GM18520 (cell line): ENCODE measurements at regions not wholly inside any gene's neighbourhood (a gene's known extent, or its start where the extent isn't known, plus 50 kb on each side); places are given as distances from the start of the nearest gene placed in this dataset.
"Not testable (repeated sequence)": the region's sequence is repeated elsewhere in the genome, so short reads cannot be mapped to it uniquely, and the experiment has no call there.

Source experiments
- ATAC-seq: cut with Tn5 transposase; IDR thresholded peaks from one replicate; pipeline ENCODE4 v1.9.1; 2021; ENCODE audit not compliant: unreplicated experiment

- ATAC-seq = no peak
Observed at GRCh38 chr10:36462194-36462593, 663.2 kb upstream of the ANKRD30A start.

GRCh38 chr10:36458437-36458836 is 667.0 kb upstream of the ANKRD30A start:
- ATAC-seq = not testable (repeated sequence)

GRCh38 chr10:36457751-36458150 is 667.6 kb upstream of the ANKRD30A start:
- no peak for ATAC-seq

- ATAC-seq = no peak
Observed at GRCh38 chr10:36455526-36456133, 669.8 kb upstream of the ANKRD30A start.

- no peak for ATAC-seq
Observed at GRCh38 chr10:36452851-36453250, 672.5 kb upstream of the ANKRD30A start.

- no peak for ATAC-seq
Observed at GRCh38 chr10:36451391-36451970, 673.9 kb upstream of the ANKRD30A start.

GRCh38 chr10:36450380-36450779 is 675.0 kb upstream of the ANKRD30A start:
- no peak for ATAC-seq

GRCh38 chr10:36448760-36449691 is 676.4 kb upstream of the ANKRD30A start:
- no peak for ATAC-seq

- ATAC-seq = no peak
Observed at GRCh38 chr10:36446881-36447280, 678.5 kb upstream of the ANKRD30A start.

- ATAC-seq = no peak
Observed at GRCh38 chr10:36443233-36443632, 682.2 kb upstream of the ANKRD30A start.

- no peak for ATAC-seq
Observed at GRCh38 chr10:36441557-36441956, 683.8 kb upstream of the ANKRD30A start.

GRCh38 chr10:36440539-36440938 is 684.9 kb upstream of the ANKRD30A start:
- ATAC-seq = no peak

- ATAC-seq = no peak
Observed at GRCh38 chr10:36437367-36437766, 688.0 kb upstream of the ANKRD30A start.

GRCh38 chr10:36428507-36428906 is 696.9 kb upstream of the ANKRD30A start:
- ATAC-seq = no peak

GRCh38 chr10:36425131-36425797 is 700.1 kb upstream of the ANKRD30A start:
- ATAC-seq = no peak

GRCh38 chr10:36424502-36424901 is 700.9 kb upstream of the ANKRD30A start:
- no peak for ATAC-seq

- ATAC-seq = no peak
Observed at GRCh38 chr10:36423821-36424248, 701.6 kb upstream of the ANKRD30A start.

- ATAC-seq = no peak
Observed at GRCh38 chr10:36421992-36422391, 703.4 kb upstream of the ANKRD30A start.

- no peak for ATAC-seq
Observed at GRCh38 chr10:36416513-36416912, 708.9 kb upstream of the ANKRD30A start.

GRCh38 chr10:36412942-36413341 is 712.5 kb upstream of the ANKRD30A start:
- ATAC-seq = no peak

GRCh38 chr10:36400238-36400637 is 725.2 kb upstream of the ANKRD30A start:
- ATAC-seq = not testable (repeated sequence)
